KMS-11 (cell line): ENCODE measurements at regions not wholly inside any gene's neighbourhood (a gene's known extent, or its start where the extent isn't known, plus 50 kb on each side); places are given as distances from the start of the nearest gene placed in this dataset.

Experiments
- H2AFZ ChIP-seq: fragments of 200-600 bp; sonication (generic); 2 replicates; pipeline ENCODE4 v1.6.1; 2016; ENCODE audit warnings: antibody characterized with exemption, mixed run types, low read depth
- H3K27ac ChIP-seq: fragments of 200-600 bp; sonication (generic); 2 replicates; pipeline ENCODE4 v1.6.1; 2016; ENCODE audit warnings: mild to moderate bottlenecking, mixed run types
- H3K27me3 ChIP-seq: fragments of 200-600 bp; sonication (generic); 2 replicates; pipeline ENCODE4 v1.6.1; 2017; ENCODE audit warnings: mild to moderate bottlenecking, low read depth, mixed run types, moderate library complexity; ENCODE audit not compliant: insufficient read depth
- H3K36me3 ChIP-seq: fragments of 200-600 bp; sonication (generic); 2 replicates; pipeline ENCODE4 v1.6.1; 2017; ENCODE audit warnings: mild to moderate bottlenecking, mixed run types; ENCODE audit not compliant: insufficient read depth
- H3K4me1 ChIP-seq: fragments of 200-600 bp; sonication (generic); 2 replicates; pipeline ENCODE4 v1.6.1; 2016; ENCODE audit warnings: mild to moderate bottlenecking, low read depth, mixed run types; ENCODE audit not compliant: poor library complexity, severe bottlenecking
- H3K4me2 ChIP-seq: fragments of 200-600 bp; sonication (generic); 2 replicates; pipeline ENCODE4 v1.7.0; 2016; ENCODE audit warnings: mild to moderate bottlenecking, mixed run types
- H3K4me3 ChIP-seq: fragments of 200-600 bp; sonication (generic); IDR thresholded peaks from 2 replicates; pipeline ENCODE4 v1.6.1; 2017; ENCODE audit warnings: low read depth, low read length, mixed read lengths; ENCODE audit not compliant: insufficient read depth
- H3K79me2 ChIP-seq: fragments of 200-600 bp; sonication (generic); 2 replicates; pipeline ENCODE4 v1.6.1; 2016; ENCODE audit warnings: low read depth, mixed run types; ENCODE audit not compliant: insufficient read depth
- H3K9ac ChIP-seq: fragments of 200-600 bp; sonication (generic); 2 replicates; pipeline ENCODE4 v1.6.1; 2016; ENCODE audit warnings: mild to moderate bottlenecking, mixed run types
- H4K20me1 ChIP-seq: fragments of 200-600 bp; sonication (generic); 2 replicates; pipeline ENCODE4 v1.6.1; 2016; ENCODE audit warnings: mild to moderate bottlenecking, mixed run types; ENCODE audit not compliant: insufficient read depth
- CTCF ChIP-seq: fragments of 200-600 bp; sonication (generic); conservative IDR thresholded peaks from 2 replicates; pipeline ENCODE4 v1.6.1; 2017; ENCODE audit warnings: low read depth, mild to moderate bottlenecking, antibody characterized with exemption, low read length, moderate library complexity, mixed read lengths

- Histone ChIP-seq H3K9ac (peak overlapping the region; percentile 16; the same call in 1 of the 2 replicates), H3K27ac (peak overlapping the region; percentile 65), H2AFZ (peak overlapping the region; percentile 4; the same call in 1 of the 2 replicates), H3K4me3 (no peak overlapping the region), H3K4me1 (peaks cover 49% of the 10 kb centered on the region), H3K4me2 (peak overlapping the region; percentile 94), H3K27me3 (no peaks in the 10 kb centered on the region), H4K20me1 (no peaks in the 10 kb centered on the region; the same call in 1 of the 2 replicates), H3K36me3 (no peaks in the 10 kb centered on the region), H3K79me2 (no peaks in the 10 kb centered on the region)
- no peak for TF ChIP-seq CTCF
Observed at GRCh38 chr15:38176691-38177090, 75.9 kb upstream of the SPRED1 start.

- no peaks in the 10 kb centered on the region for H3K79me2 ChIP-seq
- H3K27me3 ChIP-seq: no peaks in the 10 kb centered on the region
- no peaks in the 10 kb centered on the region for H3K36me3 ChIP-seq
- H3K27ac ChIP-seq: no peak overlapping the region
- H3K4me2 ChIP-seq: no peak overlapping the region
- no peak overlapping the region for H2AFZ ChIP-seq
- TF ChIP-seq CTCF: no peak
- H3K4me1 ChIP-seq: peaks cover 39% of the 10 kb centered on the region
- no peak overlapping the region for H3K9ac ChIP-seq
- no peaks in the 10 kb centered on the region; the same call in 1 of the 2 replicates for H4K20me1 ChIP-seq
- no peak overlapping the region for H3K4me3 ChIP-seq
Observed at GRCh38 chr15:38182900-38183299, 69.7 kb upstream of the SPRED1 start.

GRCh38 chr15:38186507-38186906 is 66.1 kb upstream of the SPRED1 start:
- Histone ChIP-seq H3K4me2 (peak overlapping the region; percentile 76), H3K79me2 (no peaks in the 10 kb centered on the region), H3K27ac (peak overlapping the region; percentile 51; the same call in 1 of the 2 replicates), H3K27me3 (no peaks in the 10 kb centered on the region), H3K36me3 (no peaks in the 10 kb centered on the region), H2AFZ (peak overlapping the region; percentile 81), H3K4me3 (no peak overlapping the region), H3K9ac (peak overlapping the region; percentile 16; the same call in 1 of the 2 replicates), H3K4me1 (peaks cover 30% of the 10 kb centered on the region), H4K20me1 (no peaks in the 10 kb centered on the region; the same call in 1 of the 2 replicates)
- TF ChIP-seq CTCF: no peak

GRCh38 chr15:38187630-38188313 is 64.9 kb upstream of the SPRED1 start:
- Histone ChIP-seq H3K79me2 (no peaks in the 10 kb centered on the region), H3K9ac (no peak overlapping the region), H3K27ac (no peak overlapping the region), H3K4me2 (no peak overlapping the region; the same call in 1 of the 2 replicates), H3K27me3 (no peaks in the 10 kb centered on the region), H2AFZ (no peak overlapping the region), H3K4me1 (peaks cover 30% of the 10 kb centered on the region), H3K4me3 (no peak overlapping the region), H3K36me3 (no peaks in the 10 kb centered on the region), H4K20me1 (no peaks in the 10 kb centered on the region)
- TF ChIP-seq CTCF: no peak
